C4-2B (cell line): ENCODE measurements at regions not wholly inside any gene's neighbourhood (a gene's known extent, or its start where the extent isn't known, plus 50 kb on each side); places are given as distances from the start of the nearest gene placed in this dataset.

Source experiments
- H3K27ac ChIP-seq: fragments of 450-650 bp; 2 replicates; pipeline ENCODE4 v1.5.1; 2017
- CTCF ChIP-seq: fragments of 450-650 bp; conservative IDR thresholded peaks from 2 replicates; pipeline ENCODE4 v1.5.1; 2017; ENCODE audit warnings: mild to moderate bottlenecking
- ZFX ChIP-seq: fragments of 450-650 bp; IDR thresholded peaks from 2 replicates; pipeline ENCODE4 v1.6.1; 2017

- no peak overlapping the region for H3K27ac ChIP-seq
- TF ChIP-seq ZFX, result no peak
- TF ChIP-seq CTCF, result no peak
Observed at GRCh38 chr4:23238848-23239247, 546.1 kb downstream of the GBA3 start.

- no peak for TF ChIP-seq CTCF
- no peak for TF ChIP-seq ZFX
- H3K27ac ChIP-seq, result no peak overlapping the region
Observed at GRCh38 chr4:23237771-23238170, 545.0 kb downstream of the GBA3 start.

- no peak overlapping the region for H3K27ac ChIP-seq
- TF ChIP-seq CTCF (no peak), ZFX (no peak)
Observed at GRCh38 chr4:23235628-23236390, 543.1 kb downstream of the GBA3 start.

- H3K27ac ChIP-seq, result no peak overlapping the region
- TF ChIP-seq ZFX (no peak), CTCF (no peak)
Observed at GRCh38 chr4:23234716-23235115, 542.0 kb downstream of the GBA3 start.

- no peak overlapping the region for H3K27ac ChIP-seq
- TF ChIP-seq CTCF (no peak), ZFX (no peak)
Observed at GRCh38 chr4:23234018-23234417, 541.3 kb downstream of the GBA3 start.

- no peak for TF ChIP-seq ZFX
- no peak for TF ChIP-seq CTCF
- no peak overlapping the region for H3K27ac ChIP-seq
Observed at GRCh38 chr4:23233596-23233995, 540.9 kb downstream of the GBA3 start.

GRCh38 chr4:23232987-23233386, 540.2 kb downstream of the GBA3 start:
- TF ChIP-seq CTCF (no peak), ZFX (no peak)

More at GRCh38 chr4:23232987-23233386, 540.2 kb downstream of the GBA3 start:
- no peak overlapping the region for H3K27ac ChIP-seq
